IMR-90 (cell line): ENCODE measurements at regions not wholly inside any gene's neighbourhood (a gene's known extent, or its start where the extent isn't known, plus 50 kb on each side); places are given as distances from the start of the nearest gene placed in this dataset.

Source experiments
- ATAC-seq: fragments of 200-7000 bp; cut with Tn5 transposase; 2 replicates; pipeline ENCODE4 v1.9.1; 2020; ENCODE audit warnings: low read depth, mild to moderate bottlenecking, moderate library complexity
- BruUV-seq: library from RNA; stranded (reverse); fragments of 400-500 nt; replicated peaks from 2 replicates; lab custom pipeline; 2021; lab: Mats Ljungman, UMichigan
- CTCF ChIA-PET: fragments of 300-600 bp; formaldehyde crosslinking; extraction: SDS; loops from one replicate; lab custom pipeline; 2021; ENCODE audit warnings: antibody characterized with exemption; lab: Yijun Ruan, JAX
- POLR2A ChIA-PET: fragments of 300-600 bp; sonication (Branson Sonifier 250); formaldehyde crosslinking; loops from one replicate; lab custom pipeline; 2022; ENCODE audit warnings: antibody characterized with exemption; ENCODE audit not compliant: unreplicated experiment; lab: Charles Lee
- DNase-seq: peaks from one replicate; pipeline ENCODE4 v3.0.0; 2013
- H2AFZ ChIP-seq: replicated peaks from 2 replicates; pipeline ENCODE3; 2013; ENCODE audit warnings: low read length, mild to moderate bottlenecking; ENCODE audit not compliant: poor library complexity
- H2AK5ac ChIP-seq: 2 replicates; pipeline ENCODE4 v1.6.1; 2013; ENCODE audit warnings: low read depth, low read length, inconsistent platforms
- H2AK9ac ChIP-seq: replicated peaks from 2 replicates; pipeline ENCODE3; 2013; ENCODE audit warnings: mild to moderate bottlenecking, low read depth, low read length, moderate library complexity; ENCODE audit not compliant: poor library complexity
- H2BK120ac ChIP-seq: 2 replicates; pipeline ENCODE4 v1.6.1; 2013; ENCODE audit warnings: low read depth, low read length, inconsistent platforms
- H2BK15ac ChIP-seq: 3 replicates; pipeline ENCODE4 v1.6.1; 2013; ENCODE audit warnings: low read depth, low read length, inconsistent platforms
- H2BK20ac ChIP-seq: 2 replicates; pipeline ENCODE4 v1.6.1; 2013; ENCODE audit warnings: low read depth, mild to moderate bottlenecking, inconsistent platforms, low read length, moderate library complexity
- H2BK5ac ChIP-seq: 2 replicates; pipeline ENCODE4 v1.6.1; 2013; ENCODE audit warnings: mild to moderate bottlenecking, low read depth, low read length, inconsistent platforms; ENCODE audit not compliant: poor library complexity, severe bottlenecking
- H3K14ac ChIP-seq: replicated peaks from 2 replicates; pipeline ENCODE4 v1.6.1; 2013; ENCODE audit warnings: low read depth, low read length, inconsistent platforms
- H3K18ac ChIP-seq: 2 replicates; pipeline ENCODE4 v1.6.1; 2013; ENCODE audit warnings: low read depth, low read length, control low read depth
- H3K23ac ChIP-seq: 2 replicates; pipeline ENCODE4 v1.6.1; 2013; ENCODE audit warnings: low read depth, low read length, inconsistent platforms
- H3K27ac ChIP-seq: 2 replicates; pipeline ENCODE4 v1.5.1; 2013; ENCODE audit warnings: mild to moderate bottlenecking, control low read depth, low read length; ENCODE audit not compliant: insufficient read depth
- H3K27me3 ChIP-seq: 2 replicates; pipeline ENCODE4 v1.6.1; 2013; ENCODE audit warnings: low read length; ENCODE audit not compliant: control insufficient read depth, insufficient read depth
- H3K36me3 ChIP-seq: 2 replicates; pipeline ENCODE4 v1.6.1; 2013; ENCODE audit warnings: low read length, mixed read lengths; ENCODE audit not compliant: control insufficient read depth, insufficient read depth
- H3K4ac ChIP-seq: 2 replicates; pipeline ENCODE4 v1.6.1; 2013; ENCODE audit warnings: low read depth, low read length, inconsistent platforms
- H3K4me1 ChIP-seq: 2 replicates; pipeline ENCODE4 v1.6.1; 2013; ENCODE audit warnings: low read length, mixed read lengths; ENCODE audit not compliant: control insufficient read depth, insufficient read depth
- H3K4me2 ChIP-seq: 2 replicates; pipeline ENCODE4 v1.6.1; 2013; ENCODE audit warnings: low read depth, mild to moderate bottlenecking, control low read depth, low read length, moderate library complexity
- H3K4me3 ChIP-seq: 2 replicates; pipeline ENCODE4 v1.5.1; 2013; ENCODE audit warnings: low read depth, mild to moderate bottlenecking, control low read depth, low read length, moderate library complexity; ENCODE audit not compliant: insufficient read depth
- H3K56ac ChIP-seq: 2 replicates; pipeline ENCODE4 v1.6.1; 2013; ENCODE audit warnings: low read length, inconsistent platforms; ENCODE audit not compliant: insufficient read depth; ENCODE audit errors: extremely low read depth
- H3K79me1 ChIP-seq, 2 experiments: 2 replicates each; pipeline ENCODE4 v1.6.1; 2013; ENCODE audit warnings: low read length in 2 of 2, inconsistent platforms in 1 of 2, low read depth in 1 of 2
- H3K9ac ChIP-seq: 2 replicates; pipeline ENCODE4 v1.6.1; 2013; ENCODE audit warnings: low read depth, low read length, control low read depth
- H3K9me1 ChIP-seq: 2 replicates; pipeline ENCODE4 v1.6.1; 2013; ENCODE audit warnings: low read length, inconsistent platforms; ENCODE audit not compliant: insufficient read depth
- H3K9me3 ChIP-seq: 2 replicates; pipeline ENCODE4 v1.6.1; 2013; ENCODE audit warnings: low read length; ENCODE audit not compliant: control insufficient read depth, insufficient read depth
- H4K20me1 ChIP-seq: 2 replicates; pipeline ENCODE4 v1.6.1; 2013; ENCODE audit warnings: low read length, inconsistent platforms; ENCODE audit not compliant: insufficient read depth
- H4K5ac ChIP-seq: 2 replicates; pipeline ENCODE4 v1.6.1; 2013; ENCODE audit warnings: mild to moderate bottlenecking, low read depth, low read length, control low read depth
- H4K8ac ChIP-seq, 2 experiments: 2 replicates each; pipeline ENCODE4 v1.6.1; 2013; ENCODE audit warnings: low read depth in 2 of 2, low read length in 2 of 2, control low read depth in 1 of 2, inconsistent platforms in 1 of 2
- H4K91ac ChIP-seq: 2 replicates; pipeline ENCODE4 v1.6.1; 2013; ENCODE audit warnings: low read depth, low read length, inconsistent platforms; ENCODE audit not compliant: insufficient read depth
- BHLHE40 ChIP-seq: fragments of 150-350 bp; IDR thresholded peaks from 2 replicates; pipeline ENCODE4 v1.6.1; 2016; ENCODE audit warnings: mild to moderate bottlenecking, low read depth, low read length
- CHD1 ChIP-seq: IDR thresholded peaks from 2 replicates; pipeline ENCODE4 v1.6.1; 2012; ENCODE audit warnings: low read depth, low read length, improper control_type of control experiment
- FOS ChIP-seq: fragments of 150-350 bp; IDR thresholded peaks from 2 replicates; pipeline ENCODE4 v1.6.1; 2016; ENCODE audit warnings: low read depth, low read length
- MAFK ChIP-seq: IDR thresholded peaks from 2 replicates; pipeline ENCODE4 v1.6.1; 2012; ENCODE audit warnings: low read depth, low read length, improper control_type of control experiment
- MAZ ChIP-seq: IDR thresholded peaks from 2 replicates; pipeline ENCODE4 v1.6.1; 2012; ENCODE audit warnings: low read depth, mild to moderate bottlenecking, low read length, improper control_type of control experiment, moderate library complexity, borderline replicate concordance
- NFE2L2 ChIP-seq: fragments of 150-350 bp; IDR thresholded peaks from 2 replicates; pipeline ENCODE4 v1.6.1; 2016; ENCODE audit warnings: low read depth, mild to moderate bottlenecking, low read length
- POLR2A ChIP-seq: IDR thresholded peaks from 2 replicates; pipeline ENCODE4 v1.6.1; 2012; ENCODE audit warnings: mild to moderate bottlenecking, low read depth, low read length
- RAD21 ChIP-seq: IDR thresholded peaks from 2 replicates; pipeline ENCODE4 v1.6.1; 2012; ENCODE audit warnings: low read length, improper control_type of control experiment
- RCOR1 ChIP-seq: IDR thresholded peaks from 2 replicates; pipeline ENCODE4 v1.6.1; 2012; ENCODE audit warnings: mild to moderate bottlenecking, low read length, improper control_type of control experiment; ENCODE audit not compliant: insufficient replicate concordance
- RFX5 ChIP-seq: IDR thresholded peaks from 2 replicates; pipeline ENCODE4 v1.8.0; 2012; ENCODE audit warnings: low read depth, mild to moderate bottlenecking, low read length, moderate library complexity
- WGBS, 2 experiments: methylation state at CpG; one replicate each; pipeline versions ENCODE4 v1.1.5 to v1.1.7; 2013; ENCODE audit warnings: missing lambda C conversion rate in 2 of 2; ENCODE audit not compliant: insufficient read length in 1 of 2; ENCODE audit errors: extremely low coverage in 2 of 2; 5-methylcytosine and 5-hydroxymethylcytosine counted together
- dilution Hi-C: fragments of 300-500 bp; cut with HindIII; formaldehyde crosslinking; loops from one replicate; pipeline ENCODE4 v1.14.3; 2018; ENCODE audit warnings: low sequenced_read_pairs; ENCODE audit not compliant: unreplicated experiment
- in situ Hi-C: fragments of 300-500 bp; cut with MboI; formaldehyde crosslinking; loops from 3 replicates; pipeline ENCODE4 v1.14.3; 2019; ENCODE audit warnings: low sequenced_read_pairs, inconsistent platforms, mixed read lengths
- intact Hi-C: fragments of 100-400 bp; cut with micrococcal nuclease; formaldehyde crosslinking; loops from 2 replicates; pipeline ENCODE4 v1.10.0; 2022
- TF ChIP-seq, protein P1 (sequence below): conservative IDR thresholded peaks from 2 replicates; pipeline ENCODE4 v1.5.1; 2012; ENCODE audit warnings: mild to moderate bottlenecking, low read depth, low read length, improper control_type of control experiment

DNA sequence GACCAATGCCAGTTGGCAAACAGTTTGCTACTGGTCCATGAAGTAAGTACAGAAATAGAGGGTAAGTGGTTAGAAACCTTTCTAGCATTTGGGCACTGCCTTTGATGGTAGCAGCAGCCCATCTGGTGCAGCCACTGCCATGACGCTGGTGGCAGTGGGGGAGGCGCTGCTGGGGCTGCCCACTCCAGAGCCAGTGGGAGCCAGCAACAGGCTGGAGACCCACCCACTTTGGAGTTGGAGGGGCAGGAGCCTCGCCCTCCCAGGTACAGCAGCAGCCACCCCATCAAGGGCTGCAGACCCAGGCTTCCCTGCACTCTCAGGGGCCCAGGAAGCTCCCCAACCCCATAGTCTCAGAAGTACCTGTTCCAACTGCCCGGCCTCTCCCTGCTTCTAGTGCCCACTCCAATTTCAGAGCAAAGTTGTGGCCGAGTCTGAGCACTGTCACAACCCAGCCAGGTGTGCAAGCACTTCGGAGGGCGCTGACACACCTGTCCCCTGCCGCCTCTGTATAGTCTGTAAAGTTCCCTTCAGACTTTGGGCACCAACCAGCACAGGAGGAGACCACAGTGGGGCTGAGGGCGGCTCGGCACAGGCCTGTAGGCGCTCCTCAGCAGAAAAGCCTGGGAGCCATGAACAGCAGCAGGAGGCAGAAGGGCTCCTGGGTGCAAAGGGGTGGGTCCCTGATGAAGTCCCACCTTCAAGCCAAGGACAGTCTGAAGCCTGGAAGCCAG, 125.6 kb upstream of the CCDC150 start:
- Histone ChIP-seq H4K20me1 (no peaks in the 10 kb centered on the region), H3K27me3 (no peaks in the 10 kb centered on the region), H2AFZ (no peak overlapping the region), H3K79me1 (no peaks in the 10 kb centered on the region; a peak in 1 of 4 replicates), H2BK15ac (no peak overlapping the region), H2AK5ac (no peak overlapping the region), H2BK20ac (no peak overlapping the region), H2AK9ac (no peak overlapping the region), H4K5ac (no peak overlapping the region), H4K8ac (no peak overlapping the region), H3K18ac (no peak overlapping the region), H3K27ac (no peak overlapping the region), H3K36me3 (no peaks in the 10 kb centered on the region), H4K91ac (no peak overlapping the region), H3K4me2 (no peak overlapping the region), H2BK5ac (no peak overlapping the region), H3K23ac (no peak overlapping the region), H3K4ac (no peak overlapping the region), H3K9ac (no peak overlapping the region), H3K56ac (no peak overlapping the region), H3K4me1 (no peaks in the 10 kb centered on the region), H3K4me3 (no peak overlapping the region), H3K14ac (no peak overlapping the region), H3K9me3 (no peaks in the 10 kb centered on the region), H3K9me1 (no peaks in the 10 kb centered on the region), H2BK120ac (no peak overlapping the region)
- DNase-seq (no peak), ATAC-seq (no peak)
- no TSS peak for BruUV-seq
- TF ChIP-seq POLR2A (no peak), FOS (no peak), CHD1 (no peak), NFE2L2 (no peak), MAFK (no peak), BHLHE40 (no peak), MAZ (no peak), RAD21 (no peak), RFX5 (no peak), RCOR1 (no peak)
- TF ChIP-seq, protein P1, sequence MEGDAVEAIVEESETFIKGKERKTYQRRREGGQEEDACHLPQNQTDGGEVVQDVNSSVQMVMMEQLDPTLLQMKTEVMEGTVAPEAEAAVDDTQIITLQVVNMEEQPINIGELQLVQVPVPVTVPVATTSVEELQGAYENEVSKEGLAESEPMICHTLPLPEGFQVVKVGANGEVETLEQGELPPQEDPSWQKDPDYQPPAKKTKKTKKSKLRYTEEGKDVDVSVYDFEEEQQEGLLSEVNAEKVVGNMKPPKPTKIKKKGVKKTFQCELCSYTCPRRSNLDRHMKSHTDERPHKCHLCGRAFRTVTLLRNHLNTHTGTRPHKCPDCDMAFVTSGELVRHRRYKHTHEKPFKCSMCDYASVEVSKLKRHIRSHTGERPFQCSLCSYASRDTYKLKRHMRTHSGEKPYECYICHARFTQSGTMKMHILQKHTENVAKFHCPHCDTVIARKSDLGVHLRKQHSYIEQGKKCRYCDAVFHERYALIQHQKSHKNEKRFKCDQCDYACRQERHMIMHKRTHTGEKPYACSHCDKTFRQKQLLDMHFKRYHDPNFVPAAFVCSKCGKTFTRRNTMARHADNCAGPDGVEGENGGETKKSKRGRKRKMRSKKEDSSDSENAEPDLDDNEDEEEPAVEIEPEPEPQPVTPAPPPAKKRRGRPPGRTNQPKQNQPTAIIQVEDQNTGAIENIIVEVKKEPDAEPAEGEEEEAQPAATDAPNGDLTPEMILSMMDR: no peak
- dilution Hi-C loops: no loop called here
- CTCF ChIA-PET: no interaction called here
- in situ Hi-C loops: no loop called here
- POLR2A ChIA-PET: no interaction called here
- intact Hi-C loops: no loop called here
- 69% methylated on average over 5 of the region's 11 CpGs; no CpG with 5 or more reads in 1 of the 2 experiments for WGBS, 2 experiments
